ENCODE measurements at regions not wholly inside any gene's neighbourhood (a gene's known extent, or its start where the extent isn't known, plus 50 kb on each side); places are given as distances from the start of the nearest gene placed in this dataset.

DNA sequence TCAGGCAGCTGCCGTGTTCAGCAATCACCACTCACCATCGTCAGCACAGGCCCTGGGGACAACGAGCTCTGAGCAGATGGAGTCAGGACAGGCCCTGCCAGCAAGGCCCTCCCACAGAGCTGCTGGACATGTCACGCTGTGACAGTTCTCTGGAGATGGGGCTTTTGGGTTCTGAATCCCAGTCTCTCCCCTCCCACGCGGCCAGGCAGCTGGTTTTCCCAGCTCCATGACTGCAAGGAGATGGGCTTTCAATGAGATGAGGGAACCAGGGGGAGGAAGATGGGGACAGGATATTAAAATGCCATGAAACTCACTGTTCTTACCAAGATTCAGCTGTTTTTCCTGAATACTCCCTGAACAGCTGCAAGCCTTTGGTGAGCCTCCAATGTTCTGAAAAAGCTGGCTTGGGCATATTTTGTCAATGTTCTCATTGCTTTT, 305.9 kb downstream of the BRD1 start:
- peaks cover 63% of the 10 kb centered on the region for H3K27me3 ChIP-seq (ENCODE audit: low read length)
- no peak for DNase-seq

DNA sequence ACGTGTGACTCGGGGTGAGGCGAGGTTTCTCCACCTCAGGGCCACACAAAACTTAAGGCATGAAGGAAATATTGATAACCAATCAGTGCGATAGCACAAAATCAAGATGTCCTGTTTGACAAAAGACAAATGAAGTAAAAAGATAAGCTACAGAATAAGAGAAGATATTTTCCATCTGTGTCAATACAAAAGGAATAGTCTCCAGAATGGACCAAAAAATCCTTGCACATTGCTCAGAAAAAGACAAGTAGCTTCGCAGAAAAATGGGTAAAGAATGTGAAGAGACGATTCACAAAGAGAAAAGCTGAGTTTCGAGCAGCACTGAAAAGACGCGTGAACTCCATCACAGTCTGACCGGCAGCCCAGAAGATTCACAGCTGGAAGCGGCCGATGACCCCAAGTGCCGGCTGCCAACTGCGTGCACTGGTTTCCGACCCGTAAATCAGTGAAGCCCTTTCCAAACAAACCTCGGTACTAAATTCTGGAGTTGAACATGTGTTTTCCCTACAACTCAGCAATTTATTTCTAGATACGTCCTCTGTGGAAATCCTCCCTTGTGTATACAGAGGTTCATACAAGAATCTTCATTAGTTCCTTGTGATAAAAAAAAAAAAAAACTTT, 308.4 kb downstream of the BRD1 start:
- H3K9me2 ChIP-seq (replicated peaks; ENCODE audit: low read length) = no peaks in the 10 kb centered on the region
- DNase-seq (no peak), ATAC-seq (no peak)
- no peaks in the 10 kb centered on the region for H3K9me3 ChIP-seq (ENCODE audit: low read length)
- intact Hi-C loops (cut with micrococcal nuclease) = no loop called here
- TF ChIP-seq EZH2phosphoT487 (IDR thresholded peaks at IDR 0.05; ENCODE audit: borderline replicate concordance, low read length) = no peak
- no peak for TF ChIP-seq EZH2 (IDR thresholded peaks at IDR 0.05; ENCODE audit: low read length, unreplicated experiment)
- TF ChIP-seq, protein P1, sequence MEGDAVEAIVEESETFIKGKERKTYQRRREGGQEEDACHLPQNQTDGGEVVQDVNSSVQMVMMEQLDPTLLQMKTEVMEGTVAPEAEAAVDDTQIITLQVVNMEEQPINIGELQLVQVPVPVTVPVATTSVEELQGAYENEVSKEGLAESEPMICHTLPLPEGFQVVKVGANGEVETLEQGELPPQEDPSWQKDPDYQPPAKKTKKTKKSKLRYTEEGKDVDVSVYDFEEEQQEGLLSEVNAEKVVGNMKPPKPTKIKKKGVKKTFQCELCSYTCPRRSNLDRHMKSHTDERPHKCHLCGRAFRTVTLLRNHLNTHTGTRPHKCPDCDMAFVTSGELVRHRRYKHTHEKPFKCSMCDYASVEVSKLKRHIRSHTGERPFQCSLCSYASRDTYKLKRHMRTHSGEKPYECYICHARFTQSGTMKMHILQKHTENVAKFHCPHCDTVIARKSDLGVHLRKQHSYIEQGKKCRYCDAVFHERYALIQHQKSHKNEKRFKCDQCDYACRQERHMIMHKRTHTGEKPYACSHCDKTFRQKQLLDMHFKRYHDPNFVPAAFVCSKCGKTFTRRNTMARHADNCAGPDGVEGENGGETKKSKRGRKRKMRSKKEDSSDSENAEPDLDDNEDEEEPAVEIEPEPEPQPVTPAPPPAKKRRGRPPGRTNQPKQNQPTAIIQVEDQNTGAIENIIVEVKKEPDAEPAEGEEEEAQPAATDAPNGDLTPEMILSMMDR (conservative IDR thresholded peaks at IDR 0.05; ENCODE audit: low read depth, low read length) = no peak
- POLR2A ChIA-PET (ENCODE audit: unreplicated experiment) = no interaction called here
- H3K36me3 ChIP-seq (ENCODE audit: low read depth, low read length) = no peaks in the 10 kb centered on the region
- no peak overlapping the region for H3K27ac ChIP-seq (ENCODE audit: low read length)
- H3K27me3 ChIP-seq (ENCODE audit: low read length) = peaks cover 65% of the 10 kb centered on the region
- no peak overlapping the region for H2AFZ ChIP-seq (ENCODE audit: low read length)
- H3K79me2 ChIP-seq (ENCODE audit: low read length) = no peaks in the 10 kb centered on the region
- H3K4me2 ChIP-seq (ENCODE audit: low read length) = no peak overlapping the region
- H3K4me1 ChIP-seq (ENCODE audit: insufficient read depth, low read length) = no peaks in the 10 kb centered on the region
- CTCF ChIA-PET = no interaction called here
- no peak overlapping the region for H3K4me3 ChIP-seq (ENCODE audit: low read length)
- no peaks in the 10 kb centered on the region for H4K20me1 ChIP-seq (ENCODE audit: low read length)
- no peaks in the 10 kb centered on the region for H3F3A ChIP-seq (ENCODE audit: low read length, unreplicated experiment)
- H3K9ac ChIP-seq (ENCODE audit: low read length) = no peak overlapping the region
- BruUV-seq (replicated peaks) = no TSS peak

More for the DNA sequence above, 305.9 kb downstream of the BRD1 start:
- Histone ChIP-seq H4K20me1 (ENCODE audit: low read length) (no peaks in the 10 kb centered on the region), H3K9ac (ENCODE audit: low read length) (no peak overlapping the region), H3K4me1 (ENCODE audit: insufficient read depth, low read length) (no peaks in the 10 kb centered on the region), H3K9me2 (replicated peaks; ENCODE audit: low read length) (no peaks in the 10 kb centered on the region), H3K36me3 (ENCODE audit: low read depth, low read length) (no peaks in the 10 kb centered on the region), H3K79me2 (ENCODE audit: low read length) (no peaks in the 10 kb centered on the region), H2AFZ (ENCODE audit: low read length) (no peak overlapping the region), H3F3A (ENCODE audit: low read length, unreplicated experiment) (no peaks in the 10 kb centered on the region), H3K27ac (ENCODE audit: low read length) (no peak overlapping the region), H3K9me3 (ENCODE audit: low read length) (no peaks in the 10 kb centered on the region), H3K4me3 (ENCODE audit: low read length) (no peak overlapping the region), H3K4me2 (ENCODE audit: low read length) (no peak overlapping the region)
- intact Hi-C loops (cut with micrococcal nuclease) = no loop called here
- ChIA-PET CTCF (no interaction called here), POLR2A (ENCODE audit: unreplicated experiment) (no interaction called here)
- no peak for ATAC-seq
- TF ChIP-seq EZH2phosphoT487 (IDR thresholded peaks at IDR 0.05; ENCODE audit: borderline replicate concordance, low read length) = no peak
- TF ChIP-seq, protein P1 (conservative IDR thresholded peaks at IDR 0.05; ENCODE audit: low read depth, low read length) = no peak
- no peak for TF ChIP-seq EZH2 (IDR thresholded peaks at IDR 0.05; ENCODE audit: low read length, unreplicated experiment)
- BruUV-seq (replicated peaks) = no TSS peak

DNA sequence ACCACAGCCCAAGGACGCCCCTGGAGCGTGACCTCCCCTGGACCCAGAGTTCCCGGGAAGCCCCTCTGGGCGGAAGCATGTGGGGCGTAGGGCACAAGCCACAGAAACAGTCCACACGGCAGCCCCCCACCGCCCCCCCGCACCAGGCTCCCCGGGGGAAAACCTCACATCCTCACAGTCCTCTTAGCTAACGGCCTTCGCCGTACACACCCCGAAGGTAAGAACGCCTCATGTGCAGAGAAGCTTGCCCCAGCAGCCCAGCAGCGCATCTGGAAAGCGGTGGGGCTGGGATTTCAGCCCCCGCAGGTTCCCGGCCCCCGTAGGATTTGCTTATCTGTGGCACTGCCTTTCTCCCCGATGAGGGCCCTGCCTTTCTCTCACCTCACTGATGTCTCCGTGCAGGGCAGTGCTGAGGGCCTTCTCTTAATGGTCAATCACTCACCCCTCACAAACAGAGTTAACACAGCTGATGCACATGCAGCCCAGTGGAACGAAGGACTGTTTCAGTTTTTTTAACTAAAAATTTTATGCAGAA, 309.2 kb downstream of the BRD1 start:
- Histone ChIP-seq H3K9ac (ENCODE audit: low read length) (no peak overlapping the region), H3K79me2 (ENCODE audit: low read length) (no peaks in the 10 kb centered on the region), H3K27me3 (ENCODE audit: low read length) (peaks cover 73% of the 10 kb centered on the region), H2AFZ (ENCODE audit: low read length) (no peak overlapping the region), H3K4me1 (ENCODE audit: insufficient read depth, low read length) (no peaks in the 10 kb centered on the region), H3K4me3 (ENCODE audit: low read length) (no peak overlapping the region), H3K4me2 (ENCODE audit: low read length) (no peak overlapping the region), H3K9me2 (replicated peaks; ENCODE audit: low read length) (no peaks in the 10 kb centered on the region), H3K36me3 (ENCODE audit: low read depth, low read length) (no peaks in the 10 kb centered on the region), H3K9me3 (ENCODE audit: low read length) (no peaks in the 10 kb centered on the region), H3F3A (ENCODE audit: low read length, unreplicated experiment) (no peaks in the 10 kb centered on the region), H3K27ac (ENCODE audit: low read length) (no peak overlapping the region), H4K20me1 (ENCODE audit: low read length) (no peaks in the 10 kb centered on the region)
- ATAC-seq = no peak
- ChIA-PET CTCF (no interaction called here), POLR2A (ENCODE audit: unreplicated experiment) (no interaction called here)
- TF ChIP-seq, protein P1 (conservative IDR thresholded peaks at IDR 0.05; ENCODE audit: low read depth, low read length) = no peak
- intact Hi-C loops (cut with micrococcal nuclease) = no loop called here
- DNase-seq = no peak
- BruUV-seq (replicated peaks) = no TSS peak

Measured in PC-3 (cell line).